Inflammatory macrophage treated with lipopolysaccharide for 4 hours (primary cell): ENCODE measurements at regions not wholly inside any gene's neighbourhood (a gene's known extent, or its start where the extent isn't known, plus 50 kb on each side); places are given as distances from the start of the nearest gene placed in this dataset.

ENCODE experiments used
- DNase-seq: peaks from one replicate; pipeline ENCODE4 v3.0.0-alpha.2; 2020

DNA sequence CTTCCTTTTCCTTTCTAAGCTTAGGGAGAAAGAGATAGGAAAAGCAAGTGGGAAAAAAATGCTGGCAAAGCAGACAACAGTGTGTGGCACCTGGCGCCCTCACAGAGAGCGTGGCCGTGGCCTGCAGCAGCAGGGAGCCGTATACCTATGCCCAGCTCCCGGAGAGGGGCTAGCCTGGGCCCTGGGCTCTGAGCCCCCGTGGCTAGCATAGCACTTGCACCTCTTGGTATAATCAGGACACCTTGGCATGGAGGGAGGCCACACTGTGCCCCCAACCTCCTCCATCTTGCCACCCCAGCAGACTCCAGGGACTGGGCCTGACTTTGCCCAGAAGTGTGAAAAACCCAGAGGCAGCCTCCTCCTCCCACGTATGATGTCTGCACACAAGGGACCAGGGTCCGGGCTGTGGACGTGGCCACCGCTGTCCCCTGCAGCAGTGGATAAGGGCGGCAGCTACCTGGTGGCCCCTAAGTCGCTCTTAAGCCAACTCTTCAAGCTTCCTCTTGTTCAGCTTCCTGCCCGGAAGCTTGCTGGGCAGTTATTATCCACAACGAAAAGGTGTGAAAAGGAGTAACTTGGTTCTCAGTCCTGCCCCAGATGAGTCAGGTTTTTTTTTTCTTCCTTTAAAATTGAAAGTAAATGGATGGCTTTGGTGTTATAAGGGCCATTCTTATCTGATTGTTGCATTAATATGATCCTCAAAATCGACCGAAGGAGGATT lies 249.1 kb upstream of the PITRM1 start:
- no peak for DNase-seq

DNA sequence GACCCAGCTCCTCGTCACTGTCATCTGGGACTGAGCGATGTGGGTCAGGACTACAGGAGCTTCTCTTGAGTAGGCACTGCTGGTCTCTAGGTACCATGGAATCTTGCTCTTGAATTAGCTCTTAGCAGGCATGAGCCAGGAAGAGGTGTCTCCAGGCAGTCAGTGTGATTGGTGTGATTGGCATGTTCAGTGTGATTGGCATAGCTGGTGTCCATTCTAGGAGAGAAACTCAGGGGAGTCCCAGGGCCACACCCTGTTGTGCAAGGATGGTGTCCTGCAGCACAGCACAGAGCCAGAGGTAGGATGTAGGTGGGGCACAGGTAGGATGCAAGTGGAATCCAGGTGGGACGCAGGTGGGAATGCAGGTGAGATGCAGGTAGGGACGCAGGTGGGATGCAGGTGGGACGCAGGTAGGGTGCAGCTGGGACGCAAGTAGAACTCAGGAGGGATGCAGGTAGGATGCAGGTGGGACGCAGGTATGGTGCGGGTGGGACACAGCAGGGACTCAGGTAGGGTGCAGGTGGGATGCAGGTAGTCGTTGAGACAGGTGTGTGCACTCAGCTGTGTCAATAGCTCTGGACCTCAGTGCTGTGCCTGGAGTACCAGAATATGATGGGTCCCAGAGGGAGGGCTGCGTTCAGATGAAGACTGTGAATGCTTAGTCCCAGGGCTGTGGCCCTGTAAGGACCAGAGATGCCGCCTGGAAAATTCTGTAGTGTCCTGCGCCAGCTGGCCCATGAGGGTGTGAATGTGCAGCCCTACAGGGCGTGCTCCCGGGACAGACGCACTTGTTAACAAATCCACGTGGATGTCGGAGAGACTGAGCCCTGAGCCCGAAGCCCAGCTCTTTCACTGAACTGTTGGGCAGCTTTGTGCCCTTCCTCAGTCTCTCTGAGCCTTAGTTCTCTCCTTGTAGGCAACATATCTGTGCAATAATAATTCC lies 248.2 kb upstream of the PITRM1 start:
- DNase-seq, result no peak

DNA sequence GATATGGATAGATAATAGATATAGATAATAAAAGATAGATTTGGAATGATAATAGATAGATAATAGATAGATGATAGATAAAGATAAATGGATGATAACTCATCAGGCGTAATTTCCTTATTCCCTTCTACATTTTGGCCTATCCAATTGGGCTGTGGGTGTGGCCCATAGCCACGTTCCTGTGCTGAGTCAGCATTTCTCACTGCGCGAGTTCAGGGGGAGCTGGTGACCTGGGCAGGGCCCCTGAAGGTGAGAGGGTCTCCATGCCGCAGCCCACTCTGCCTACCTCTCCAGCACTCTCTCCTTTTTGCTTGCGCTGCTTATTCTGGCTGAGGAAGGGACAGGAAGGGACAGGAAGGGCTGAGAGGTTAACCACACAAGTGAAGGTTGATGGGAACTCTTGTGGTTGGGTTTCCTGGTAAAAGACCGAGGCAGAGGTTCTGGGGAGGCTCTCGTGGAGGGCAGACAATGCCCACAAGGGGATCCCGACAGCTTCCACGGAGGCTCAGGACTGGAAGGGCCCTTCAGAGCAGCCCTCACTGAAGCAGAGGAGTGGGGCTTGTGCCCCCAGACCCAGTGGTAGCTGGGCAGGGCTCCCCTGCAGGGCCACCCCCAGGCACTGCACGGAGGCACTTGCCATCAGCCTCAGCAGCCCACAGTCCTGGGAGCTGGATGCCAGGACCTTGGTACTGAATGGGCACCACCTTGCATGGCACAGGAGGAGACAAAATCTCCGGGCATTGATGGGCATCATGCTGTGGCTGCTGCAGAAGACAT lies 247.3 kb upstream of the PITRM1 start:
- DNase-seq, result no peak

DNA sequence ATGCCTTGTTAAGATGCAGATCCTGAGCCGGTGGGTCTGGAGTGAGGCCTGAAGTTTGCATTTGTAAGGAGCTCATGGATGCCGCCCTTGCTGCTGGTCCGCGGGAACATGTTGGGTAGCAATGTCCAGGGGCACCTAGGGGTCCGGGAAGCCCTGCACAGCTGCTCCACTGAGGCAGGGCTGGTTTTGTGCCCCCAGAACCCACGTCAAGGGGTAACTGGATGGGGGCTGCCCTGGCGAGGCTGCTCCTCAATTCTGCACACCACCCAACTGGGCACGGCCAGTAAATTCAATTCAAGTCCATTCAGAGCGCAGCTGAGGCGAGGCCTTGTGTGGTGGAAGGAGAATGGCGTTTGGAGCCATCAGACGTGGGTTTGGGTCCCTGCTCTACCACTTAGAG lies 246.3 kb upstream of the PITRM1 start:
- no peak for DNase-seq

DNA sequence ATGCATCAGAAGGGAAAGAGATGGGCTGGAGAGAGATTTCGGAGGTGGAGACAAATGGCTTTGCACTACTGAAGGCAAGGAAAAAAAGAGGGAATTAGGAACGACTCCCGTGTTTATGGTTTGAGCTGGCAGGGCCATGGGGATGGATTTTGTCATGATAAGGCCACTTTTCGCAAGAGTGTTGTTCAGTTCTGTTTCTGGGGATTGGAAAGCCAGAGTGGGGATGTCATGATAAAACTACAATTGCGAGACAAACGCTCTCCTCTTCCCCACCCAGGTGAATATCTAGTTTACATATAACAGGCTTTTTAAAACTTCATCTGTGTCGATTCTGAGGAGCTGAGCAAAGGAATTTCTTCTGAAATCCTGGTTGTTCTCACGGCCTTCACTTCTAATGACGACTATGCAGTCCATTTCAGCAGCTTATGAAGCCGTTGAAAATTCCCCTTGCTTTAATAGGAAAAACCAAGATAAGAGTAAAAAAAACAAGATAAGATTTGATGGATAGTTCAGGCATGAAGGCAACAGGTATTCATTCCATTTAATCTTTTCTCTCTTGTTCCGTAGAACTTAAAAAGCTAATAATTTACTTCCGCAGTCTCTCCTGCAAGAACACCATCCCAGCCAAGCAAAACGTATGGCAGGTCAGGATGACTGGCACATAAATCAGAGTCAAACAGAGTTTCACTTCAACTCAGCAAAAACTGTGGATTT lies 245.6 kb upstream of the PITRM1 start:
- DNase-seq, result no peak

DNA sequence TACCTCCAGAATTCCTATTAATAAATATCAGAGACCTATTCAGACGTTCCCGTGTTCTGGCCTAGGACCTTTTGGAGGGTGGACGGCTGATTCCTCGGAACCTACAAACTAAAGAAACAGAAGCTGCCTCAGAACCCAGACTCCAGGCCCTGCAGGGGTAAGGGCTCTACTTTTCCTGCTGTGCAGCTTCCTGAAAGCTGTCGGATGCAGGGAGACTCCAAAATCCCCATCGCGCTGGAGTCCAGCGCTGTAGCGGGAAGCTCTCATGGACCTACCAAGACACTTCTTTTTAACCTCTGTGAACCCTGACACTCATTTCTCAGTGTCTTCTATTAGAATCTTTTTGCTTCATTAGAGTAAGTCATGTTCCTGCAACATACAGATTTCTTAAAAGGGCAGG lies 244.5 kb upstream of the PITRM1 start:
- DNase-seq, result no peak

DNA sequence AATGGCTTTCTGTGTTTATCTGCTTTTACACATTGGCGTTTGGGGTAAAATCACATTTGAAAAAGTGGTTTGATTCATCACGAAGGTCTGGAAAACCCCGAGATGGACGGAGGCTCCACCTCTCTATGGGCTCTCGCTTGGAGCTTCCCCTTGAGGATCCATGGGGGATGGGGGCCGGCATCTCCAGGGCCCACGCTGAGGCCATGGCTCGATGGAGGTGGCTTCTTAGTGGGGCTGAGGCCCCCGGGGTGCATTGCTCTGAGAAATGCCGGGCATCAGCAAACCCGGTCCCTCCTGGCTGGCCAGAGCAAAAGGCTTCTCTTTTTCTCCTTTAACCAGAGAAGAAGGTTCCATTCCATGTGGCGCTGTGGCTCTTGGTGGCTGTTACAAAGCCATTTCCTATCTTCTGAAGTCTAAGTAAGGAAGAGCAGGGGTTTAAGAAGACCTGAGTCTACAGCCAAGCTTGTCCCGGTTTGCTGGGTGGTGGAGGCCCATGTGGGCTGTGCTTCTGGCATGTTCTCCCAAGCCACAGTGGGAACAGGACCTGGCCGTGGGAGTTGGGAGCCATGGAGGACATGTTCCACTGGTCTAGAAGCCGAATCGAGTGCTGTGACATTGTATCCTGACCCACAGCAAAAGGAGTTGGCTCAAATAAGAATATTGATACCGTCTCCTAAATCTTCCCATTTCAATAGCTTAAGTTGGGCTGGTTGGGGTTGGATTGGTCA lies 243.5 kb upstream of the PITRM1 start:
- no peak for DNase-seq

DNA sequence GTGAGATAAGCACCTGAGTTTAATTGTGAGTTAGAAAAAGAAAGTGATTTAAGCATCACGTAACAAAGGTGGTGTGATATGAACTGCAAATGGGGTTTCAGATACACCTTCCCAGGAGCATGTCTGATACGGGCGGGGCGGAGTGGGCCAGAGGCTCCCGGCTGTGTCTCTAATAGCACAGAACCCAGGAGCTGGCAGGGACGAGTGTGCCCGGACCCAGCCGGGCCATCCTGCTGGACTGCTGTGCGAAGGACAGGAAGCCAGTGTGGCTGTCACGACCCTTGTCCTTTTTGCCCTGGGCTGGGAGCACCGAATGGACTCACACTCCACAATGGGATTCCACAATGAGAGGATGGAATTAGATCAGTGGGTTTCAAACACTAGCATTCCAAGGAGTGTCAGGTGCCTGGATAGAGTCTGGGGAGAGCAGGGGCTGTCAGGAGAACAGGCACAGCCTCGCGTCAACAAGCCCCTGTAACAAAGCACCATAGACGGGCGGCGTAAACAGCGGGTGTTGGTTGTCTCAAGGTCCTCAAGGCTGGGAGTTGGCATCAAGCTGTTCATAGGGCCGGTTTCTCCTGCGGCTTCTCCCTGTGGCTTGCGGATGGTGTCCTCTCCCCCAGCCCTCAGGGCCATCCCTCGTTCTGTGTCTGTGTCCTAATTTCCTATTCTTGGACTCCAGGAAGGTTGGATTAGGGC lies 242.6 kb upstream of the PITRM1 start:
- DNase-seq, result no peak

DNA sequence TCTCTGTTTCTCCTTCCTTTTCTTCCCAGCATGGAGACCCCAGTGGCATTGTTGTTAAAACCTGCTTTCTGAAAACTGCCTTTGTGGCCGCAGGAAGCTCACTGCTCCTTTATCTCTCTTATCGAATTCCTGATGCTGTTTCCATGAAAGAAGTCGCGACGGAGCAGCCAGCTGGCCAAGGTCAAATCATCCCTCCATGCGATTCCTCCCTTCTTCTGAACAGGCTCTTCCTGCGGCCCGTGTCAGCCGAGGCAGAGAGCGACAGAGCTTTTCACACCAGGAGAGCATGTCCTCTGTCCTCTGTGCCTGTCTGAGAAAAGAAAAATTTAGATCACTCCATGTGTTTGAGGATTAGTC lies 242.1 kb upstream of the PITRM1 start:
- no peak for DNase-seq

DNA sequence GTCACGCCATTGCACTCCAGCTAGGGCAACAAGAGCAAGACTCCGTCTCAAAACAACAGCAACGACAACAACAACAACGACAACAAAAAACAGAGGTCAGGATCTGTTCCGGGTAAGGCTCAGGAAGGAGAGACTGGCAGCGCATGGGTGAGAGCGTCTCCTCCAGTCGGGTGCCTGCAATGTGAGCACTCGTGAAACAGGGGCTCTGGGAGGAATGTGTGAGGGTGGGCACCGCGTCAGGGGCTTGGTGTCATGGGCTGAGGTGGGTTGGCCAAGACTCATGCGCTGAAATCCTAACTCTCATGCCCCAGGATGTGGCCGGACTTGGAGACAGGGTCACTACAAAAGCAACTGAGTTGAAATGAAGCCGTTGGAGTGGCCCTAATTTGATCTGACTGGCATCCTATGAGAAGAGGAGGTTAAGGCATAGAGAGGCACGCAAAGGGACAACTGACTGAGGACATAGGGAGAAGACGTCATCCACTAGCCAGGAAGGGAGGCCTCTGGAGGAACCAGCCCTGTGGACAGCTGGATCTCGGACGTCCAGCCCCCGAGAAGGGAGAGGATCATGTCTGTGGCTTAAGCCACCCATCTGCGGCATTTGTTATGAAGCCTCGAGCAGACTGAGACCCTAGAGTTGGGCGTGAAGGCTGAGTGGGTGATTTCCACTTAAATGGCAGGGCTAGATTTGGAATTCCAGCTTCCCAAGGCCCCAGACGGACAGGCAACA lies 241.5 kb upstream of the PITRM1 start:
- DNase-seq, result no peak

DNA sequence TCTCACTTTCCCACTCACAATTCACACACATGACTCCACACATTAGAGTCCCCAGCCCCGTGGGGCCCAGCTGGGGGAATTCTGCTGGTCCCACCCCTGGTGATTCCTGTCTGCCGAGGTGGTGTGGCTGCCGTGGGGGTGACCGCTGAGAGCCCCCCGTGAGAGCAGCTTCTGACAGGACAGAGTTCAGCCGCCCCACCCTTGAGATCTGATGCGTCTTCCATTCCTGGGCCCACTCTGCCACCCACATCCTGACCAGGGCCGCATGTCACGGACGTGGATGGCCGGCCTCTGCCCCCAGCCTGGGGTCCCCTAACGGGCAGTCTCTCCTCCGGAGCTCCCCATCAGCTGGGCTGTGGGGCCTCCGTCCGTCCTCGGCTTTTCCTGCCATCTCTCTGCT lies 240.1 kb upstream of the PITRM1 start:
- no peak for DNase-seq

DNA sequence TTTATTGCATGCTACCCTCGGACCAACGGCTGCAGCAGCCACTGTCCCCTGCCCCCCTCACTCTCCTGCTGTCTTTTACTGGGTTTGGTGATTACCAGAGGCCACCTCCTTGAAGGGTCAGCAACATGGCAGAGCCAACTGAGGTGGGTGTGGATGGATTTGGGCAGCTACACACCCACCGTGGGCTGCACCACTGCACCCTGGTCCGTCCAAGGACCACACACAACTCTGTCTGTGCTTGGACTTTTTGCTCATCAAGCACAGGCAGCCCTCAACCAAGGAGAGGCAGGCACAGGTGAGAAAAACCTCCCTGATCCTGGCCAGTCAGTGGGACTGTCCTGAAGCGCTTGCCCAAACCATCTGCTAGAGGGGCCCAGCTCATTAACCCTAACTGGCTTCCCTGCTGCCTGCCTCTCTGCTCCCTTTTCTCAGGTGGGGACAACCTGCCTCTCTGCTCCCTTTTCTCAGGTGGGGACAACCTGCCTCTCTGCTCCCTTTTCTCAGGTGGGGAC lies 239.5 kb upstream of the PITRM1 start:
- DNase-seq, result no peak

DNA sequence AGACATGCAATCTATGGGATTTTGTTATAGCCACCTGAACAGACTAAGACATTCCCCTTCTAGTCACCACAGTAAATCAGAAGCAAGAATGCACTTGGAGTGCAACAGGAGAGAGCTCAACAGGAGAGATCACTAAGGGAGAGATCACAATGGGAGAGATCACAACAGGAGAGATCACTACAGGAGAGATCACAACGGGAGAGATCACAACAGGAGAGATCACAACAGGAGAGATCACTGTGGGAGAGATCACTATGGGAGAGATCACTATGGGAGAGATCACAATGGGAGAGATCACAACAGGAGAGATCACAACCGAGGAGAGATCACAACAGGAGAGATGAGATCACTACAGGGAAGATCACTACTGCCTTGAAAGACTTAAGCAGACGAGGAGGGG lies 238.5 kb upstream of the PITRM1 start:
- DNase-seq, result no peak

DNA sequence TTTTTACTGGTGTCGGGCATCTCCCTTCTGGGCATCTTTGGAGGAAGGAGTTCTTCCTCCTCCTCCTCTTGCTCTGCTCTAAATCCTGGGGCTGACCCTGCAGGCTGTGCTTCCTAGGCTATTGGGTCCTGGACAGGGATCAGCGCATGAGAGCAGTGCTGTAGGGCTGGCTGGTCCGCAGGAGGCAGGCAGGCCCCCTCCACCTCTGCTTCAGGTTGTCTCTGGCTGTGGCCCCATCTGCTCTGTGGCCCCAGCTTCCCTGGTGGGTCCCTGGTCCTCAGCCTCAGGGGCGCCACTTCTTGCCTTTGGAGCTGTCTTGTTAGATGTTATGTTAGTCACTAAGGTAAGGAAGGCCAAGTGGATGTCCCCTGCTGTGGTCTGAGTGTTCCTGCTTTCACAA lies 237.3 kb upstream of the PITRM1 start:
- DNase-seq, result no peak

DNA sequence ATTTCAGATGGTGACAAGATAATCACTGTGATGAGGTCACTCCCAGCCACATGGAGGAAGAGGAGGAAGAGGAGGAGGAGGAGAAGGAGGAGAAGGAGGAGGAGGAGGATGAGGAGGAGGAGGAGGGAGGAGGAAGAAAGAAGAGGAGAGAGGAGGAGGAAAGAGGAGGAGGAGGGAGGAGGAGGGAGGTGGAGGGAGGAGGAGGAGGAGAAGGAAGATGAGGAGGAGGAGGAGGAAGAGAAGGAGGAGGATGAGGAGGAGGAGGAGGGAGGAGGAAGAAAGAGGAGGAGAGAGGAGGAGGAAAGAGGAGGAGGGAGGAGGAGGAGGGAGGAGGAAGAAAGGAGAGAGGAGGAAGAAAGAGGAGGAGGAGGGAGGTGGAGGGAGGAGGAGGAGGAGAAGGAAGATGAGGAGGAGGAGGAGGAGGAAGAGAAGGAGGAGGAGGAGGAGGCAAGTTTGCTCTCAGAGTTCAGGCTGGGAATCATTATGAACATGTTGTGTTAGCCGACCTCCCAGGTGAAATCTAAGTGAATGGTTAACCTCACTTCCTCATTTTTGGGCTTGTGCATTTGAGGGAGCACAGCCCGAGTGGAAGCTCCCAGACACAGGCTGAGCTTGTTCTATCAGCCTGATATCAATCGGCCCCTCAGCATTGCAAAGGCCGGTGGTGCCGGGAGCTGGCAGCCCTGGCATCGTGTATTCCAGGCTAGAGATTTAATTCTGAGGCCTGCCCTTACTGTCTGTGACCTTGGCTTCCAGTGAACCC lies 236.2 kb upstream of the PITRM1 start:
- DNase-seq, result no peak

DNA sequence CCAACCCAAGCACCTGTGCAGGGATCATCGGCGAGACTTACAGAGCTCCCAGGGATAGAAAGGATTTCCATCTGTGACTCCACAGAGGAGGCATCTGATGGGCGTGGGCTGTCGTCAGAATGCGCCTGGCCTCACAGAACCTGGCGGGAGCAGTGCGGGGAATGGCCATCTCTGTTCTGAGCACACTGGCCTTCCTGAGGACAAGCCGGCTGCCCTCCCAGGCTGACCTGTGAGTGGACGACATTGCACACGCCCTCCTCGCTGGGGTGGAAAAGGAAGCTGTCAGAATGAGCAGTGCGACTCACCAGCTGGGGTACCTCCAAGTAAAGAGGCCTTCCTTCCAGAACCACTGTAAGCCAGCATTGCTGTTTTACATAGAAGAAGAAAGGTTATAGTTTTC lies 234.6 kb upstream of the PITRM1 start:
- DNase-seq, result no peak

DNA sequence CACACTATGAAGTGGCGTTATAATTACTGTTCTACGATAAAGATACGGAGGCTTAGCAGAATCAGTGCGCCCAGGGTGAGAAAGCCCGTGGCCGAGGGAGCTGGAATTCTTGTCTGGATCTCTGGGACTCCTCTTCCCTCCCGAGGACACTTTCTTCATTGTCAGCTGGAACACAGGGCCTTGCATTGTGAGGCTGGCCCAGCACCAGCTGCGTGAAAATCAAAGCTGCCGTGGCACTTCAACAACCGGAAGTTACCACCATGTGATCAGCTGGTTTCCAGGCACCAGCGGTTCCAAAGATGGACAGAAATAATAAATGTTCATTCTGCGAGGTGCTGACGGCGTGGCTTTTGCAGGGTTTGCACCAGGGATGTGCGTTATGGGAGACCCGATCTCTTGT lies 234.0 kb upstream of the PITRM1 start:
- no peak for DNase-seq

DNA sequence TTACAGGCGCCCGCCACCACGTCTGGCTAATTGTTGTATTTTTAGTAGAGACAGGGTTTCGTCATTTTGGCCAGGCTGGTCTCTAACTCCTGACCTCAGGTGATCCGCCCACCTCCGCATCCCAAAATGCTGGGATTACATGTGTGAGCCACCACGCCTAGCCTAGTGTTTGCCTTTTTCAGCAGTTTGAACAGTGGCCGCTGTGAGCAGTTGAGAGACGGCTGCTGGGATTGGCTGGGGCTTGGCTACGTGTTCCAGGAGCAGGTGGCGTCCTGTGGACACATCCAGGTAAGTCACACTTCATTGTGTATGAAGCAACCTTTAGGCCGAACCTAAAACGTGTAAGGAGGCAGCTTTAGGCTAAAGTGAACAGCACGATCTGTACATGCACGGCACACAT lies 231.8 kb upstream of the PITRM1 start:
- DNase-seq, result no peak

DNA sequence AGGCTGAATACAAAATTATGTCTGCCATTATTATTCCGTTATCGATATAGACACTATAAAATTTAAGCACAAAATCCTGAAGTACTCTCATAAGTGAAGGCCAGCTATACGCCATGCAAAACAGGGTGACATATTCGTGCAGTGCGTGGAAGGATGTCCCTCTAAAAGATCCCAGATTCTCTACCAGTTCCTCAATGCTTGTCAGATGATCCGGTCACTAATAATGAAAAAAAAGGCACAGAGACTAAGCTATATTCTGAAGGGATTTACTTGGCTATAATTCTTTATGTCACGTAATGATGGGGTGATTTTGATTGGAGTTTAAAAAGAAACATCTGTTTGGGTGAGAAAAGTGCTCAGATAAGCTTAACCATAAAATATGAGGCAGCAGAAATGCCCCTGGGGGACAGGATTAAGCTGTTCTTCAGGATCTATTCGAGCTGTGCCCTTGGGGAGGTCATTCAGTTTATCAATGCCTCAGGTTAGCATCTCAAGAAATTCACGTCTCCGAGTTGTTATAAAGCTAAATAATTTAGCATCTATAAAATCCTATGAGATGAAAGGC lies 229.7 kb upstream of the PITRM1 start:
- no peak for DNase-seq
